HCT116 (cell line): ENCODE measurements at regions not wholly inside any gene's neighbourhood (a gene's known extent, or its start where the extent isn't known, plus 50 kb on each side); places are given as distances from the start of the nearest gene placed in this dataset.

ENCODE experiments used
- ATAC-seq: fragments of 200-7000 bp; cut with Tn5 transposase; 2 replicates; pipeline ENCODE4 v1.9.1; 2020; ENCODE audit warnings: mild to moderate bottlenecking, moderate library complexity
- BruUV-seq: library from RNA; stranded (reverse); fragments of 400-500 nt; replicated peaks from 2 replicates; lab custom pipeline; 2021; lab: Mats Ljungman, UMichigan
- CTCF ChIA-PET: fragments of 300-600 bp; sonication (Branson Sonifier 250); formaldehyde crosslinking; loops from one replicate; lab custom pipeline; 2021; ENCODE audit warnings: antibody characterized with exemption; lab: Charles Lee
- POLR2A ChIA-PET: fragments of 300-600, 350-600 bp; sonication (Branson Sonifier 250); formaldehyde crosslinking; loops from one replicate; lab custom pipeline; 2021; ENCODE audit warnings: antibody characterized with exemption; lab: Charles Lee
- RAD21 ChIA-PET, 2 experiments: fragments of 300-600 bp; sonication (Branson Sonifier 250); formaldehyde crosslinking; loops; one replicate each; lab custom pipeline; 2023; ENCODE audit warnings: low total read pairs in 2 of 2; ENCODE audit not compliant: uncharacterized antibody in 2 of 2, unreplicated experiment in 2 of 2, low non-redundant PET in 1 of 2; lab: Charles Lee
- DNase-seq: peaks from one replicate; pipeline ENCODE4 v3.0.0-alpha.2; 2010; ENCODE audit warnings: low read depth, low spot score
- H2AFZ ChIP-seq: fragments of 200-600 bp; shearing (Covaris generic), sonication (generic); 2 replicates; pipeline ENCODE4 v1.6.1; 2017; ENCODE audit warnings: low read depth, mixed run types, mixed read lengths, antibody characterized with exemption, low read length; ENCODE audit not compliant: poor library complexity, severe bottlenecking
- H3K27ac ChIP-seq: 2 replicates; pipeline ENCODE4 v1.5.1; 2012; ENCODE audit warnings: low read depth, low read length
- H3K27me3 ChIP-seq: fragments of 200-600 bp; sonication (generic); 2 replicates; pipeline ENCODE4 v1.6.1; 2016; ENCODE audit warnings: mixed run types, low read length, mixed read lengths; ENCODE audit not compliant: insufficient read depth
- H3K36me3 ChIP-seq, 2 experiments: fragments of 200-500 bp in 1 of 2; fragments of 200-600 bp in 1 of 2; sonication (Bioruptor generic) in 1 of 2; sonication (generic) in 1 of 2; 2 replicates each; pipeline versions ENCODE4 v1.5.1 to v1.6.1; 2014 to 2016; ENCODE audit warnings: low read length in 2 of 2, inconsistent platforms in 1 of 2, mixed read lengths in 1 of 2, mixed run types in 1 of 2; ENCODE audit not compliant: insufficient read depth in 2 of 2, control insufficient read depth in 1 of 2
- H3K4me1 ChIP-seq, 2 experiments: fragments of 200-600 bp in 1 of 2; sonication (generic) in 1 of 2; 2 replicates each; pipeline versions ENCODE4 v1.5.1 to v1.6.1; 2012 to 2017; ENCODE audit warnings: low read length in 2 of 2, inconsistent platforms in 1 of 2, mild to moderate bottlenecking in 1 of 2, mixed read lengths in 1 of 2, mixed run types in 1 of 2, moderate library complexity in 1 of 2; ENCODE audit not compliant: insufficient read depth in 2 of 2, control insufficient read depth in 1 of 2
- H3K4me2 ChIP-seq: fragments of 200-600 bp; sonication (generic); 2 replicates; pipeline ENCODE4 v1.6.1; 2017; ENCODE audit warnings: mixed run types, low read length, mixed read lengths
- H3K4me3 ChIP-seq, 2 experiments: fragments of 200-600 bp in 1 of 2; sonication (generic) in 1 of 2; replicated peaks in 1 of 2; 2 replicates each; pipeline ENCODE4 v1.5.1; 2011 to 2016; ENCODE audit warnings: low read length in 2 of 2, control low read depth in 1 of 2, low read depth in 1 of 2, mild to moderate bottlenecking in 1 of 2, mixed read lengths in 1 of 2, mixed run types in 1 of 2
- H3K79me2 ChIP-seq: fragments of 200-600 bp; sonication (generic); 2 replicates; pipeline ENCODE4 v1.6.1; 2017; ENCODE audit warnings: mild to moderate bottlenecking, mixed run types, low read length, moderate library complexity, mixed read lengths; ENCODE audit not compliant: insufficient read depth
- H3K9ac ChIP-seq: fragments of 200-600 bp; sonication (generic); 2 replicates; pipeline ENCODE4 v1.6.1; 2016; ENCODE audit warnings: low read length, mixed read lengths
- H3K9me2 ChIP-seq: fragments of 200-600 bp; sonication (generic), shearing (Covaris generic); 2 replicates; pipeline ENCODE4 v1.6.1; 2017; ENCODE audit warnings: mixed run types, mild to moderate bottlenecking, moderate library complexity; ENCODE audit not compliant: insufficient read depth
- H3K9me3 ChIP-seq, 2 experiments: fragments of 200-500 bp in 1 of 2; fragments of 200-600 bp in 1 of 2; sonication (Bioruptor generic) in 1 of 2; sonication (generic) in 1 of 2; 2 replicates each; pipeline ENCODE4 v1.6.1; 2014 to 2017; ENCODE audit warnings: low read length in 2 of 2, mixed read lengths in 2 of 2, inconsistent platforms in 1 of 2, low read depth in 1 of 2, mild to moderate bottlenecking in 1 of 2, mixed run types in 1 of 2, moderate library complexity in 1 of 2; ENCODE audit not compliant: control insufficient read depth in 1 of 2, insufficient read depth in 1 of 2
- H4K20me1 ChIP-seq: fragments of 200-600 bp; sonication (generic), shearing (Covaris generic); 2 replicates; pipeline ENCODE4 v1.6.1; 2017; ENCODE audit warnings: mixed run types, mild to moderate bottlenecking, moderate library complexity; ENCODE audit not compliant: insufficient read depth
- CBX3 ChIP-seq: IDR thresholded peaks from 2 replicates; pipeline ENCODE4 v1.6.1; 2012; ENCODE audit warnings: low read depth
- CTCF ChIP-seq, 3 experiments: fragments of 200-600 bp in 1 of 3; sonication (generic) in 1 of 3; IDR thresholded peaks in 2 of 3; conservative IDR thresholded peaks in 1 of 3; 2 replicates each; pipeline ENCODE4 v1.5.1; 2012 to 2017; ENCODE audit warnings: low read depth in 2 of 3, low read length in 2 of 3, antibody characterized with exemption in 1 of 3, borderline replicate concordance in 1 of 3, control low read depth in 1 of 3, mild to moderate bottlenecking in 1 of 3, mixed read lengths in 1 of 3, mixed run types in 1 of 3, moderate library complexity in 1 of 3; ENCODE audit not compliant: insufficient read depth in 1 of 3
- EZH2phosphoT487 ChIP-seq: fragments of 200-600 bp; IDR thresholded peaks from 2 replicates; pipeline ENCODE4 v1.6.1; 2018; ENCODE audit warnings: antibody characterized with exemption, borderline replicate concordance
- FOSL1 ChIP-seq: IDR thresholded peaks from 2 replicates; pipeline ENCODE4 v1.6.1; 2012; ENCODE audit warnings: low read depth
- POLR2A ChIP-seq: IDR thresholded peaks from 2 replicates; pipeline ENCODE4 v1.7.0; 2011; ENCODE audit warnings: borderline replicate concordance; ENCODE audit not compliant: insufficient read depth, insufficient read length; ENCODE audit errors: extremely low read depth
- REST ChIP-seq: IDR thresholded peaks from 2 replicates; pipeline ENCODE4 v1.6.1; 2012; ENCODE audit warnings: low read depth
- SRF ChIP-seq: IDR thresholded peaks from 2 replicates; pipeline ENCODE4 v1.6.1; 2012; ENCODE audit warnings: low read depth
- TCF7L2 ChIP-seq: IDR thresholded peaks from 2 replicates; pipeline ENCODE4 v1.7.0; 2011; ENCODE audit warnings: borderline replicate concordance, inconsistent platforms; ENCODE audit not compliant: insufficient read depth, insufficient read length; ENCODE audit errors: extremely low read depth
- YY1 ChIP-seq: IDR thresholded peaks from 2 replicates; pipeline ENCODE4 v1.6.1; 2011; ENCODE audit warnings: low read length, low read depth, moderate library complexity, mild to moderate bottlenecking; ENCODE audit not compliant: insufficient replicate concordance; ENCODE audit errors: extremely low read depth
- ZBTB33 ChIP-seq: IDR thresholded peaks from 2 replicates; pipeline ENCODE4 v1.6.1; 2011; ENCODE audit warnings: mild to moderate bottlenecking, low read length, moderate library complexity; ENCODE audit not compliant: insufficient replicate concordance; ENCODE audit errors: extremely low read depth
- ZNF274 ChIP-seq: fragments of 200-500 bp; sonication (Bioruptor generic); IDR thresholded peaks from 2 replicates; pipeline ENCODE4 v1.6.1; 2014; ENCODE audit warnings: mild to moderate bottlenecking, low read depth, low read length, inconsistent platforms
- intact Hi-C: fragments of 100-400 bp; cut with micrococcal nuclease; formaldehyde crosslinking; loops from 2 replicates; pipeline ENCODE4 v1.10.0; 2022
- TF ChIP-seq, protein P1 (sequence below): IDR thresholded peaks from 2 replicates; pipeline ENCODE4 v1.6.1; 2012

GRCh38 chr4:149072384-149072783 lies 630.2 kb upstream of the NR3C2 start:
- Histone ChIP-seq H3K4me2 (no peak overlapping the region), H3K36me3 (no peaks in the 10 kb centered on the region), H3K4me3 (no peak overlapping the region), H3K27ac (no peak overlapping the region), H3K79me2 (no peaks in the 10 kb centered on the region), H3K9me3 (no peaks in the 10 kb centered on the region), H3K27me3 (no peaks in the 10 kb centered on the region), H2AFZ (no peak overlapping the region), H3K9ac (no peak overlapping the region), H3K4me1 (no peaks in the 10 kb centered on the region), H3K9me2 (no peaks in the 10 kb centered on the region), H4K20me1 (no peaks in the 10 kb centered on the region)
- ATAC-seq (no peak), DNase-seq (no peak)
- ChIA-PET RAD21 (no interaction called here), CTCF (no interaction called here), POLR2A (no interaction called here)
- TF ChIP-seq TCF7L2, result no peak
- no peak for TF ChIP-seq POLR2A
- no peak for TF ChIP-seq ZBTB33
- TF ChIP-seq FOSL1, result no peak
- TF ChIP-seq CTCF (IDR thresholded peaks at IDR 0.05 in 2 of 3, conservative IDR thresholded peaks at IDR 0.05 in 1 of 3; ENCODE audit: borderline replicate concordance in 1 of 3, insufficient read depth in 1 of 3, low read depth in 2 of 3, low read length in 2 of 3), result no peak
- TF ChIP-seq EZH2phosphoT487, result no peak
- TF ChIP-seq REST, result no peak
- TF ChIP-seq YY1, result no peak
- no peak for TF ChIP-seq CBX3
- no peak for TF ChIP-seq SRF
- no peak for TF ChIP-seq ZNF274
- TF ChIP-seq, protein P1, sequence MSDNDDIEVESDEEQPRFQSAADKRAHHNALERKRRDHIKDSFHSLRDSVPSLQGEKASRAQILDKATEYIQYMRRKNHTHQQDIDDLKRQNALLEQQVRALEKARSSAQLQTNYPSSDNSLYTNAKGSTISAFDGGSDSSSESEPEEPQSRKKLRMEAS, result no peak
- BruUV-seq, result no TSS peak
- intact Hi-C loops, result no loop called here
